A673 (cell line): ENCODE measurements at regions not wholly inside any gene's neighbourhood (a gene's known extent, or its start where the extent isn't known, plus 50 kb on each side); places are given as distances from the start of the nearest gene placed in this dataset.

Experiments
- BruUV-seq: library from RNA; stranded (reverse); fragments of 400-500 nt; replicated peaks from 2 replicates; lab custom pipeline; 2021; lab: Mats Ljungman, UMichigan
- CTCF ChIA-PET: fragments of 300-600 bp; sonication (Branson Sonifier 250); formaldehyde crosslinking; loops from one replicate; lab custom pipeline; 2022; ENCODE audit warnings: antibody characterized with exemption; lab: Charles Lee
- POLR2A ChIA-PET: fragments of 300-600 bp; sonication (Branson Sonifier 250); formaldehyde crosslinking; loops from one replicate; lab custom pipeline; 2022; ENCODE audit warnings: antibody characterized with exemption; ENCODE audit not compliant: low non-redundant PET; lab: Charles Lee
- DNase-seq: peaks from one replicate; pipeline ENCODE4 v3.0.0-alpha.2; 2015; ENCODE audit warnings: low spot score
- H3K27ac ChIP-seq: fragments of 200-600 bp; sonication (generic); 2 replicates; pipeline ENCODE4 v1.5.1; 2016; ENCODE audit warnings: mixed run types, low read depth, mild to moderate bottlenecking, mixed read lengths, antibody characterized with exemption, low read length; ENCODE audit not compliant: poor library complexity, severe bottlenecking
- H3K27me3 ChIP-seq: fragments of 200-600 bp; sonication (generic); replicated peaks from 2 replicates; pipeline ENCODE4 v1.6.1; 2017; ENCODE audit warnings: mixed run types, low read depth, mild to moderate bottlenecking, mixed read lengths, antibody characterized with exemption, low read length; ENCODE audit not compliant: insufficient read depth, poor library complexity
- H3K36me3 ChIP-seq: fragments of 200-600 bp; sonication (generic); 2 replicates; pipeline ENCODE4 v1.6.1; 2016; ENCODE audit warnings: mixed run types, mild to moderate bottlenecking, mixed read lengths, antibody characterized with exemption, low read length; ENCODE audit not compliant: insufficient read depth, poor library complexity, severe bottlenecking
- H3K4me1 ChIP-seq: fragments of 200-600 bp; sonication (generic); 2 replicates; pipeline ENCODE4 v1.6.1; 2017; ENCODE audit warnings: mixed run types, mild to moderate bottlenecking, mixed read lengths, antibody characterized with exemption, low read length; ENCODE audit not compliant: insufficient read depth, poor library complexity, severe bottlenecking
- H3K4me3 ChIP-seq: fragments of 200-600 bp; sonication (generic); 2 replicates; pipeline ENCODE4 v1.5.1; 2016; ENCODE audit warnings: low read depth, mixed run types, mild to moderate bottlenecking, mixed read lengths, low read length; ENCODE audit not compliant: poor library complexity, severe bottlenecking
- H3K9me3 ChIP-seq: fragments of 200-600 bp; sonication (generic); 2 replicates; pipeline ENCODE4 v1.6.1; 2016; ENCODE audit warnings: mixed run types, low read depth, mild to moderate bottlenecking, mixed read lengths, antibody characterized with exemption, low read length; ENCODE audit not compliant: poor library complexity, severe bottlenecking
- EZH2 ChIP-seq: fragments of 200-600 bp; sonication (generic); IDR thresholded peaks from 2 replicates; pipeline ENCODE4 v1.6.1; 2017; ENCODE audit warnings: borderline replicate concordance, low read depth, mild to moderate bottlenecking, mixed read lengths, antibody characterized with exemption, low read length; ENCODE audit not compliant: poor library complexity, severe bottlenecking
- intact Hi-C: fragments of 100-400 bp; cut with micrococcal nuclease; formaldehyde crosslinking; loops from one replicate; pipeline ENCODE4 v1.10.0; 2022; ENCODE audit not compliant: unreplicated experiment
- TF ChIP-seq, protein P1 (sequence below): fragments of 300-800, 200-600 bp; sonication (generic); conservative IDR thresholded peaks from 2 replicates; pipeline ENCODE4 v1.5.1; 2017; ENCODE audit warnings: low read depth, mild to moderate bottlenecking, antibody characterized with exemption, low read length, moderate library complexity, mixed read lengths

DNA sequence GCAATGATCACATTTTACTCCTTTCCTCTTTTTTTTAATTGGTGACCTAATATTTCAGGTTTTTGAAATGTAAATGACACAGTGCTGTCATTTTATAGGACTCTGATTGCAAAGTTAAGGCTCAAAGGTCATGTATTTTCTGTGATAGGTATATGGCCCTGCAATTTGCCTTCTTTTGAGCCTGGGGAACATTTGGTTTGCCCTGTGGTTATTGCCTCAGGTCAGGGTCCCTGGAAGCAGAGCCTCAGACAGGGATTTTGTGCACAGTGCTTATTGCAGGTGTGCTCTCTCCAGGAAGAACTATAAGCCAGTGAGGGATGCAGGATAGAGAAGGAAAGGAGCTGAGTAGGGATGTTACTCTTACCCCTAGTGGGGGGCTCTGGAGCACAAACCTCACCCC, 229.3 kb upstream of the ECI2 start:
- no peak for DNase-seq
- Histone ChIP-seq H3K27me3 (no peaks in the 10 kb centered on the region), H3K4me3 (no peak overlapping the region), H3K27ac (no peak overlapping the region), H3K4me1 (no peaks in the 10 kb centered on the region), H3K9me3 (no peaks in the 10 kb centered on the region), H3K36me3 (no peaks in the 10 kb centered on the region)
- BruUV-seq, result no TSS peak
- POLR2A ChIA-PET, result no interaction called here
- CTCF ChIA-PET, result no interaction called here
- no peak for TF ChIP-seq EZH2
- TF ChIP-seq, protein P1, sequence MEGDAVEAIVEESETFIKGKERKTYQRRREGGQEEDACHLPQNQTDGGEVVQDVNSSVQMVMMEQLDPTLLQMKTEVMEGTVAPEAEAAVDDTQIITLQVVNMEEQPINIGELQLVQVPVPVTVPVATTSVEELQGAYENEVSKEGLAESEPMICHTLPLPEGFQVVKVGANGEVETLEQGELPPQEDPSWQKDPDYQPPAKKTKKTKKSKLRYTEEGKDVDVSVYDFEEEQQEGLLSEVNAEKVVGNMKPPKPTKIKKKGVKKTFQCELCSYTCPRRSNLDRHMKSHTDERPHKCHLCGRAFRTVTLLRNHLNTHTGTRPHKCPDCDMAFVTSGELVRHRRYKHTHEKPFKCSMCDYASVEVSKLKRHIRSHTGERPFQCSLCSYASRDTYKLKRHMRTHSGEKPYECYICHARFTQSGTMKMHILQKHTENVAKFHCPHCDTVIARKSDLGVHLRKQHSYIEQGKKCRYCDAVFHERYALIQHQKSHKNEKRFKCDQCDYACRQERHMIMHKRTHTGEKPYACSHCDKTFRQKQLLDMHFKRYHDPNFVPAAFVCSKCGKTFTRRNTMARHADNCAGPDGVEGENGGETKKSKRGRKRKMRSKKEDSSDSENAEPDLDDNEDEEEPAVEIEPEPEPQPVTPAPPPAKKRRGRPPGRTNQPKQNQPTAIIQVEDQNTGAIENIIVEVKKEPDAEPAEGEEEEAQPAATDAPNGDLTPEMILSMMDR, result no peak
- intact Hi-C loops, result no loop called here

DNA sequence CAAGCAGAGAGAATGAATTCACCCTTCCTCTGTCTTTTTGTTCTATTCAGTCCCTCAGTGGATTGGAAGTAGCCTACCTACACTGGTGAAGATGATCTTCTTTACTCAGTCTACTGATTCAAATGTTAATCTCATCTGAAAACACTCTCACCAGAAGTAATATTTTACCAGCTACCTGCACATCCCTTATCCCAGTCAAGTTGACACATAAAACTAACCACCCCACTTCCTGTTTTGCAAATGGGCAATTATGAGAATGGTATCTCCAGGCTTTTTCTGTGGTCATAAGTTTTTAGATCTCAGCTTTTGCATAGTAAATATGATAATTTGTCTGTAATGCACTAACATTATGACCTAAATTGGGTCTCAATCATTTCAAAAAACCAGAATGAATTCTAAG, 228.8 kb upstream of the ECI2 start:
- Histone ChIP-seq H3K36me3 (no peaks in the 10 kb centered on the region), H3K4me3 (no peak overlapping the region), H3K27me3 (no peaks in the 10 kb centered on the region), H3K9me3 (no peaks in the 10 kb centered on the region), H3K27ac (no peak overlapping the region), H3K4me1 (peaks cover 3% of the 10 kb centered on the region)
- no TSS peak for BruUV-seq
- no peak for TF ChIP-seq EZH2
- DNase-seq, result no peak
- intact Hi-C loops, result no loop called here
- ChIA-PET POLR2A (no interaction called here), CTCF (no interaction called here)

DNA sequence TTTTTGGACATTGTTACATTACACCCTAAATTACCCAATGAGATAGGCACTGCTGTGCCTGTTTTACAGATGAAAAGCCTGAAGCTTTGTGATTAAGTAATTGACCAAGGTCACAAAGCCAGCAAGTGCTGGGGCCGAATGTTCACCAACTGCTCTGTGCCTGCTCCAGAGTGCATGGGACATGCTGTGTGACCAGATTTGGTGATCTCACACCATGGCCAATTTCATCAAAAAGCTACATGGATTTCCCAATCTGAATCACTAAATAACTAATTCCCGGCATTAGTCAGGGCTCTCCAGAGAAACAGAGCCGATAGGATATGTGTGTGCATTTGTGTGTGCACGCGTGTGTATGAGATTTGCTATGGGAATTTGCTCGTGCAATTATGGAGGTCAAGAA, 228.3 kb upstream of the ECI2 start:
- H3K4me1 ChIP-seq, result peaks cover 6% of the 10 kb centered on the region
- CTCF ChIA-PET, result no interaction called here
- H3K27ac ChIP-seq, result no peak overlapping the region
- no peaks in the 10 kb centered on the region for H3K9me3 ChIP-seq
- no peak for DNase-seq
- no peaks in the 10 kb centered on the region for H3K36me3 ChIP-seq
- no TSS peak for BruUV-seq
- no peak for TF ChIP-seq EZH2
- TF ChIP-seq, protein P1, result no peak
- H3K27me3 ChIP-seq, result no peaks in the 10 kb centered on the region
- H3K4me3 ChIP-seq, result no peak overlapping the region
- intact Hi-C loops, result no loop called here
- POLR2A ChIA-PET, result no interaction called here

- TF ChIP-seq EZH2, result no peak
- TF ChIP-seq, protein P1, result no peak
Observed at GRCh38 chr6:4362326-4362725, 227.0 kb upstream of the ECI2 start.

More at GRCh38 chr6:4362326-4362725, 227.0 kb upstream of the ECI2 start:
- no peaks in the 10 kb centered on the region for H3K9me3 ChIP-seq
- H3K27me3 ChIP-seq, result no peaks in the 10 kb centered on the region
- DNase-seq, result no peak
- ChIA-PET POLR2A (no interaction called here), CTCF (no interaction called here)
- no peaks in the 10 kb centered on the region for H3K36me3 ChIP-seq
- H3K4me1 ChIP-seq, result peaks cover 9% of the 10 kb centered on the region
- H3K27ac ChIP-seq, result no peak overlapping the region
- no TSS peak for BruUV-seq
- no peak overlapping the region for H3K4me3 ChIP-seq
- intact Hi-C loops, result no loop called here
